HL-60 (cell line): ENCODE measurements at regions not wholly inside any gene's neighbourhood (a gene's known extent, or its start where the extent isn't known, plus 50 kb on each side); places are given as distances from the start of the nearest gene placed in this dataset.

Experiments used
- DNase-seq, 2 experiments: peaks; one replicate each; pipeline ENCODE4 v3.0.0-alpha.2; 2010 to 2020; ENCODE audit warnings: low read depth in 1 of 2, low spot score in 1 of 2
- H3K27ac ChIP-seq: fragments of 250-450 bp; sonication (Bioruptor Pico); replicated peaks from 2 replicates; pipeline ENCODE4 v1.5.1; 2020; ENCODE audit warnings: mild to moderate bottlenecking, moderate library complexity
- H3K27me3 ChIP-seq: fragments of 250-450 bp; sonication (Bioruptor Pico); 2 replicates; pipeline ENCODE4 v1.5.1; 2021; ENCODE audit warnings: mild to moderate bottlenecking, moderate library complexity; ENCODE audit not compliant: insufficient read depth, poor library complexity, severe bottlenecking
- H3K4me3 ChIP-seq: replicated peaks from 2 replicates; pipeline ENCODE4 v1.5.1; 2011; ENCODE audit warnings: mild to moderate bottlenecking, control low read depth, low read length; ENCODE audit not compliant: insufficient read depth
- CTCF ChIP-seq: IDR thresholded peaks from one replicate; pipeline ENCODE4 v1.5.1; 2011; ENCODE audit warnings: low read length, control low read depth, inconsistent platforms; ENCODE audit not compliant: insufficient read depth
- GABPA ChIP-seq: IDR thresholded peaks from 2 replicates; pipeline ENCODE4 v1.6.1; 2012; ENCODE audit warnings: low read depth
- POLR2AphosphoS5 ChIP-seq: IDR thresholded peaks from 2 replicates; pipeline ENCODE4 v1.6.1; 2012; ENCODE audit warnings: low read depth
- REST ChIP-seq: IDR thresholded peaks from 2 replicates; pipeline ENCODE4 v1.6.1; 2012; ENCODE audit warnings: low read depth; ENCODE audit not compliant: insufficient replicate concordance
- SPI1 ChIP-seq: IDR thresholded peaks from 2 replicates; pipeline ENCODE4 v1.6.1; 2012; ENCODE audit warnings: low read depth, mild to moderate bottlenecking, borderline replicate concordance

- TF ChIP-seq REST (no peak), GABPA (no peak), CTCF (no peak), SPI1 (no peak), POLR2AphosphoS5 (no peak)
- Histone ChIP-seq H3K27ac (no peak overlapping the region), H3K4me3 (no peak overlapping the region), H3K27me3 (no peaks in the 10 kb centered on the region)
- DNase-seq = no peak
Measured at GRCh38 chr18:60663060-60663989, 290.8 kb upstream of the MC4R start.

GRCh38 chr18:60664736-60665135 is 292.2 kb upstream of the MC4R start:
- TF ChIP-seq POLR2AphosphoS5 (no peak), REST (no peak)
- DNase-seq = no peak
- no peak overlapping the region for H3K27ac ChIP-seq
- H3K27me3 ChIP-seq = no peaks in the 10 kb centered on the region
- no peak overlapping the region for H3K4me3 ChIP-seq

GRCh38 chr18:60667016-60667415 is 294.4 kb upstream of the MC4R start:
- H3K4me3 ChIP-seq = no peak overlapping the region
- no peak for DNase-seq
- no peak overlapping the region for H3K27ac ChIP-seq
- no peaks in the 10 kb centered on the region for H3K27me3 ChIP-seq
- no peak for TF ChIP-seq REST
- no peak for TF ChIP-seq CTCF
- no peak for TF ChIP-seq POLR2AphosphoS5
